ENCODE measurements at regions not wholly inside any gene's neighbourhood (a gene's known extent, or its start where the extent isn't known, plus 50 kb on each side); places are given as distances from the start of the nearest gene placed in this dataset.

DNA sequence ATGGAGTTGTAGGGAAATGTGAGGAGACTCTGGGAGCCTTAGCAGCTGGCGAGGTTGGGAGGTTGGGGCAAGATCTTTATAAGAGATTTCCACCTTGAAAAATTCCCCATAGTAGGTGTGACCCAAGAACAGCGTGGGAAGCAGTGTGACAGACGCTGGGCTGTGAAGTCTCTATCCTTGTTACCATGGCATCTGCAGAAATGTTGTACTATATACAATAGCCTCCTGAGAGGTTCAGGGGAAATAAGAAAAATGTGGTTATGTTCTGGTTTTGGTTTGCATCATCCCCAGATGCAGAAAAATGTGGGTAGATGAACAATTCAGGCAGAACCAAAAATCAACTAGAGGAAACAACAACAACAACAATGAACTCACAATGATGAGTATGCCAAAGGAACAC, 498.6 kb downstream of the SH2D4B start (continued):
- 0 out of 2 replicates have a peak, but pooled peaks have one; percentile 60 for TF ChIP-seq EED (IDR thresholded peaks at IDR 0.05; ENCODE audit: low read depth)
- TF ChIP-seq, protein P1, sequence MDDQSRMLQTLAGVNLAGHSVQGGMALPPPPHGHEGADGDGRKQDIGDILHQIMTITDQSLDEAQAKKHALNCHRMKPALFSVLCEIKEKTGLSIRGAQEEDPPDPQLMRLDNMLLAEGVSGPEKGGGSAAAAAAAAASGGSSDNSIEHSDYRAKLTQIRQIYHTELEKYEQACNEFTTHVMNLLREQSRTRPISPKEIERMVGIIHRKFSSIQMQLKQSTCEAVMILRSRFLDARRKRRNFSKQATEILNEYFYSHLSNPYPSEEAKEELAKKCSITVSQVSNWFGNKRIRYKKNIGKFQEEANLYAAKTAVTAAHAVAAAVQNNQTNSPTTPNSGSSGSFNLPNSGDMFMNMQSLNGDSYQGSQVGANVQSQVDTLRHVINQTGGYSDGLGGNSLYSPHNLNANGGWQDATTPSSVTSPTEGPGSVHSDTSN (IDR thresholded peaks at IDR 0.05; ENCODE audit: insufficient replicate concordance, low read depth, low read length) = no peak
- TF ChIP-seq BRCA1 (IDR thresholded peaks at IDR 0.05; ENCODE audit: low read depth, low read length) = no peak
- TF ChIP-seq E2F8 (IDR thresholded peaks at IDR 0.05; ENCODE audit: low read depth, partially characterized antibody) = no peak
- TF ChIP-seq TAF1 (IDR thresholded peaks at IDR 0.05; ENCODE audit: borderline replicate concordance, low read depth, low read length) = no peak
- 0 out of 2 replicates have a peak, but pooled peaks have one; percentile 29 for TF ChIP-seq GABPA (IDR thresholded peaks at IDR 0.05; ENCODE audit: low read depth)
- peak; percentile 70; the same call in 1 of the 2 replicates for TF ChIP-seq CREM (IDR thresholded peaks at IDR 0.05; ENCODE audit: low read depth)

DNA sequence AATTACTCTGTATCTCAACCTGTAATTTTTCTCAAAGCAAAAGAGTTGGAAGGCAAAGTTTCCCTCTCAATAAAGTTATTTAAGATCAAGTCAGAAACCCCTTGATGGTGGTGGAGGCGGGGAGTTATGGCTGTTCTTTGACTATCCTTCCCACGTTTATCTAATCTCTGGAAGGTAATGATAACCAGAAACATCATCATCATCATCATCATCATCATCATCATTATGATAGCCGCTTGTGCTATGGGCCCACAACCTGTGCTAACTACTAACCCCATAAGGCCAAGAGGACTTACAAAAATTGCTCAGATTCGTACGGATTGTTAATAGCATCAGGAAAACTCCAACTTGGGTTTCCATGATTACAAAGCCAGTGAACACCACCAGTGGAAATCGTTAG, 502.3 kb downstream of the SH2D4B start:
- no peaks in the 10 kb centered on the region for H3K36me3 ChIP-seq (ENCODE audit: control insufficient read depth in 2 of 2, insufficient read depth in 2 of 2, low read length in 1 of 2)
- no peak overlapping the region for H3K9ac ChIP-seq (ENCODE audit: control insufficient read depth, insufficient read depth, low read length)
- intact Hi-C loops (cut with micrococcal nuclease; ENCODE audit: unreplicated experiment) = no loop called here
- ChIA-PET RAD21 (ENCODE audit: unreplicated experiment) (no interaction called here), SMC1A (ENCODE audit: uncharacterized antibody, unreplicated experiment) (no interaction called here), CTCF (no interaction called here), POLR2A (no interaction called here)
- no peaks in the 10 kb centered on the region for H3K79me2 ChIP-seq (ENCODE audit: control insufficient read depth, insufficient read depth, low read length)
- no peak overlapping the region for H3K4me3 ChIP-seq
- FAIRE-seq (no peak), DNase-seq (ENCODE audit: low read depth, low spot score) (no peak), ATAC-seq (no peak)
- BruUV-seq (replicated peaks) = no TSS peak
- in situ Hi-C loops (cut with MboI) = no loop called here
- H3K4me1 ChIP-seq (ENCODE audit: control insufficient read depth, insufficient read depth, low read length) = peaks cover 12% of the 10 kb centered on the region
- H3K27ac ChIP-seq (ENCODE audit: control insufficient read depth, insufficient read depth) = no peak overlapping the region
- TF ChIP-seq, protein P2, sequence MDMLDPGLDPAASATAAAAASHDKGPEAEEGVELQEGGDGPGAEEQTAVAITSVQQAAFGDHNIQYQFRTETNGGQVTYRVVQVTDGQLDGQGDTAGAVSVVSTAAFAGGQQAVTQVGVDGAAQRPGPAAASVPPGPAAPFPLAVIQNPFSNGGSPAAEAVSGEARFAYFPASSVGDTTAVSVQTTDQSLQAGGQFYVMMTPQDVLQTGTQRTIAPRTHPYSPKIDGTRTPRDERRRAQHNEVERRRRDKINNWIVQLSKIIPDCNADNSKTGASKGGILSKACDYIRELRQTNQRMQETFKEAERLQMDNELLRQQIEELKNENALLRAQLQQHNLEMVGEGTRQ (IDR thresholded peaks at IDR 0.05; ENCODE audit: borderline replicate concordance, low read depth, low read length) = no peak
- TF ChIP-seq MTA3 (IDR thresholded peaks at IDR 0.05; ENCODE audit: borderline replicate concordance, low read length) = no peak
- TF ChIP-seq, protein P3, sequence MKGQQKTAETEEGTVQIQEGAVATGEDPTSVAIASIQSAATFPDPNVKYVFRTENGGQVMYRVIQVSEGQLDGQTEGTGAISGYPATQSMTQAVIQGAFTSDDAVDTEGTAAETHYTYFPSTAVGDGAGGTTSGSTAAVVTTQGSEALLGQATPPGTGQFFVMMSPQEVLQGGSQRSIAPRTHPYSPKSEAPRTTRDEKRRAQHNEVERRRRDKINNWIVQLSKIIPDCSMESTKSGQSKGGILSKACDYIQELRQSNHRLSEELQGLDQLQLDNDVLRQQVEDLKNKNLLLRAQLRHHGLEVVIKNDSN (IDR thresholded peaks at IDR 0.05; ENCODE audit: borderline replicate concordance, extremely low read length, insufficient read depth, low read depth, low read length) = no peak
- no peak for TF ChIP-seq DPF2 (IDR thresholded peaks at IDR 0.05)
- TF ChIP-seq NFYA (IDR thresholded peaks at IDR 0.05; ENCODE audit: borderline replicate concordance, low read depth, low read length) = no peak
- H3K4me2 ChIP-seq (ENCODE audit: control insufficient read depth, insufficient read depth) = no peak overlapping the region
- no peaks in the 10 kb centered on the region for H3K27me3 ChIP-seq (replicated peaks in 1 of 2; ENCODE audit: control insufficient read depth in 2 of 2, insufficient read depth in 2 of 2, low read length in 1 of 2)
- peaks cover 3% of the 10 kb centered on the region for H3K9me3 ChIP-seq (replicated peaks; ENCODE audit: control insufficient read depth, insufficient read depth, low read length)
- 35% methylated on average over 6 of the region's 6 CpGs for WGBS (ENCODE audit: insufficient coverage, insufficient replicate concordance, low lambda C conversion rate, missing lambda C conversion rate)
- no peak overlapping the region for H2AFZ ChIP-seq (ENCODE audit: control insufficient read depth, low read depth, low read length)
- H4K20me1 ChIP-seq (ENCODE audit: control insufficient read depth, insufficient read depth) = no peaks in the 10 kb centered on the region
